Body of pancreas (tissue), 4 donors: ENCODE measurements at regions not wholly inside any gene's neighbourhood (a gene's known extent, or its start where the extent isn't known, plus 50 kb on each side); places are given as distances from the start of the nearest gene placed in this dataset.

Experiments used
- ATAC-seq: fragments of 150-250 bp; one replicate; pipeline ENCODE4 v1.9.1; 2016
- DNase-seq, 4 donors: peaks; one replicate each; pipeline ENCODE4 v3.0.0-alpha.2; 2019
- H3K27ac ChIP-seq, 4 donors: fragments of 200-600 bp; sonication (generic); 1 replicate in 3 of 4; 2 replicates in 1 of 4; pipeline versions ENCODE4 v1.5.1 to v1.6.1; 2016 to 2019; ENCODE audit warnings: mild to moderate bottlenecking in 1 of 4, mixed read lengths in 1 of 4, moderate library complexity in 1 of 4
- H3K27me3 ChIP-seq, 2 donors: fragments of 200-600 bp; sonication (generic); one replicate each; pipeline ENCODE4 v1.6.0; 2016; ENCODE audit warnings: mild to moderate bottlenecking in 1 of 2
- H3K36me3 ChIP-seq, 2 donors: fragments of 200-600 bp; sonication (generic); replicated peaks in 1 of 2; 2 replicates each; pipeline ENCODE4 v1.5.1; 2016; ENCODE audit warnings: low read depth in 2 of 2; ENCODE audit not compliant: insufficient read depth in 1 of 2
- H3K4me1 ChIP-seq: fragments of 200-600 bp; sonication (generic); one replicate; pipeline ENCODE4 v1.6.0; 2016
- H3K4me3 ChIP-seq, 2 donors: fragments of 200-600 bp; sonication (generic); 1 replicate in 1 of 2; 2 replicates in 1 of 2; pipeline ENCODE4 v1.5.1; 2016 to 2019
- H3K9me3 ChIP-seq, 3 donors: fragments of 200-600 bp; sonication (generic); 1 replicate in 2 of 3; 2 replicates in 1 of 3; pipeline ENCODE4 v1.5.1; 2016
- POLR2A ChIP-seq, 3 donors: fragments of 450-650 bp; IDR thresholded peaks; one replicate each; pipeline ENCODE4 v1.6.1; 2016; ENCODE audit warnings: antibody characterized with exemption in 3 of 3, mild to moderate bottlenecking in 2 of 3
- WGBS, 2 donors: methylation state at CpG; one replicate each; pipeline ENCODE4 v1.1.5; 2017; 5-methylcytosine and 5-hydroxymethylcytosine counted together
- intact Hi-C: fragments of 100-400 bp; cut with DNase I; formaldehyde crosslinking; loops from one replicate; pipeline ENCODE4 v1.15.1; 2023
- TF ChIP-seq, protein P1 (sequence below), 7 experiments: fragments of 450-650 bp in 4 of 7; fragments of 200-600 bp in 3 of 7; sonication (generic) in 3 of 7; IDR thresholded peaks; one replicate each; pipeline ENCODE4 v1.5.1; 2016 to 2019; ENCODE audit warnings: antibody characterized with exemption in 7 of 7

DNA sequence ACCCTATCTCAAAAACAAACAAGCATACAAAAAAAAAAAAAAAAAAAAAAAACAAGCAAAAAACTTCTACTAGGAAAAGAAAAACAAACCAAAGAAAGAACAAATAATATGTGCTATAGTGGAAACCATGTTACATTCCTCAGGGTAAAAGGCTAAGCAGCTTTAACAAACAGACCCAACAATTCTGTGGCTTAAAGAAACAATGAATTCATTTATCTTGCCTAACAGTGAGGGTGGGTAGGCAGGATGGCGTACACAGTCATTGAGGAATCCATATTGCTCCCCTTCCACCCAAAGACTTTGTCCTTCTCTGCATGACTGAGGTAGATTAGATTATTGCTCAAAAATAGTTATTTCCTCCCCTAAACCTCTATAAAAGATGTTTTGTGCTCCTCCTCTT is 63.1 kb upstream of the ITGA6 start:
- Histone ChIP-seq H3K4me3 (no peak overlapping the region), H3K9me3 (no peaks in the 10 kb centered on the region), H3K27me3 (no peaks in the 10 kb centered on the region), H3K36me3 (no peaks in the 10 kb centered on the region), H3K4me1 (peaks cover 11% of the 10 kb centered on the region), H3K27ac (no peak overlapping the region)
- ATAC-seq (no peak), DNase-seq (no peak)
- TF ChIP-seq POLR2A (IDR thresholded peaks at IDR 0.05): no peak
- TF ChIP-seq, protein P1, sequence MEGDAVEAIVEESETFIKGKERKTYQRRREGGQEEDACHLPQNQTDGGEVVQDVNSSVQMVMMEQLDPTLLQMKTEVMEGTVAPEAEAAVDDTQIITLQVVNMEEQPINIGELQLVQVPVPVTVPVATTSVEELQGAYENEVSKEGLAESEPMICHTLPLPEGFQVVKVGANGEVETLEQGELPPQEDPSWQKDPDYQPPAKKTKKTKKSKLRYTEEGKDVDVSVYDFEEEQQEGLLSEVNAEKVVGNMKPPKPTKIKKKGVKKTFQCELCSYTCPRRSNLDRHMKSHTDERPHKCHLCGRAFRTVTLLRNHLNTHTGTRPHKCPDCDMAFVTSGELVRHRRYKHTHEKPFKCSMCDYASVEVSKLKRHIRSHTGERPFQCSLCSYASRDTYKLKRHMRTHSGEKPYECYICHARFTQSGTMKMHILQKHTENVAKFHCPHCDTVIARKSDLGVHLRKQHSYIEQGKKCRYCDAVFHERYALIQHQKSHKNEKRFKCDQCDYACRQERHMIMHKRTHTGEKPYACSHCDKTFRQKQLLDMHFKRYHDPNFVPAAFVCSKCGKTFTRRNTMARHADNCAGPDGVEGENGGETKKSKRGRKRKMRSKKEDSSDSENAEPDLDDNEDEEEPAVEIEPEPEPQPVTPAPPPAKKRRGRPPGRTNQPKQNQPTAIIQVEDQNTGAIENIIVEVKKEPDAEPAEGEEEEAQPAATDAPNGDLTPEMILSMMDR (IDR thresholded peaks at IDR 0.05): no peak
- 85 to 91% methylated on average over 1 of the region's 1 CpG for WGBS, 2 donors
- intact Hi-C loops: no loop called here

DNA sequence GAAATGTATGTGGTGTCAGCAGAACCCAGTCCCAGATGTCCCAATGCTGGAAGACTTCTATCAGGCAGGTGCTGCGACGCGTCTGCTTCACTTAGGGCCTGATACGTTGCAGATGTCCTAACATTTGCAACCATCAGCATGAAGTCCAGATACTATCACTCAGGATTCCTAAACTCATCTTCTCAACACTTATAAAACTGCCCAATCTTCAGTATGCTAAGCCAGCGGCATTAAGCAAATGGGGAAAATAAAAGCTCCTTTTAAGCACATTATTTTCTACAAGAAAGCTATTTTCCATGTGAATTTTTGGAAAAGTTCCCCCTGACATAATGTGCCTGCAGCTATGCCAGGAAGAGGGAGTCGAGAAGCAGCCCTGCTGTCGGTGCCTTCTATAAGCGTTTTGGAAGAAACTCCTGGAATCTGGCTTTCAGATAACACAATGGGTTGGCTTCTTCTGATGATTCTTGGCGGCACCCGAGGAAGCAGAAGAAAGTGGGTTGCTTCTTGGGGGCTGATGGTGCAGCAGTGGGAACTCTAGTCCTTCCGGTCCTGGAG is 60.7 kb upstream of the ITGA6 start:
- Histone ChIP-seq H3K4me1 (peaks cover 11% of the 10 kb centered on the region), H3K27me3 (no peaks in the 10 kb centered on the region), H3K36me3 (no peaks in the 10 kb centered on the region), H3K4me3 (no peak overlapping the region), H3K9me3 (no peaks in the 10 kb centered on the region), H3K27ac (no peak overlapping the region)
- no peak for DNase-seq
- 87 to 90% methylated on average over 11 of the region's 11 CpGs for WGBS, 2 donors
- TF ChIP-seq, protein P1 (IDR thresholded peaks at IDR 0.05): no peak
- no peak for TF ChIP-seq POLR2A (IDR thresholded peaks at IDR 0.05)
- intact Hi-C loops: no loop called here
- ATAC-seq: no peak

DNA sequence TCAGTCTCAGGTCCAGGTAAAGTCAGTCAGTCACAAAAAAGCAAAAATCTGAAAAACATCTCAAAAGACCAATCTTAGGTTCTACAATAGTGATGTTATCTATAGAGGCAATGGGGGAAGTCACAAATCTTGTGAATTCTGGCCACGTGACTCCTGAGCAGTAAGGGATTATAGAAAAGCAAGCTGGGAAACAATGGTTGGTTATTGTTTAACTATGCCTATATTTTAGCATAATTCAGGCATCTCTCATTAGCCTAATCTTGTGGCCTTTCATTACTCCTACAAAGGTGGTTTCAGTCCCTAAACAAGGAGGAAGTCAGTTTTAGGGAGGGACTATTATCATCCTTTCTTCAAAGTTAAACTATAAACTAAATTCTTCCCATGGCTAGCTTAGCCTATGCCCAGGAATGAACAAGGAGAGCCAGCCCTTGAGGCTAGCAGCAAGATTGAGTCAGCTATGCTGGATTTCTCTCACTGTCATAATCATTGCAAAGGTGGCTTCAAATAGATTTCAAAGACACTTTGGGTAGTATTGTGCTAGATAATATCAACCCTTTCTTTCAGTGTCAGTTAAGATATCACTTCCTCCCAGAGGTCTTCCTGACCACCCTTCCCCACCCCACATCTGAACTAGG is 56.4 kb upstream of the ITGA6 start:
- Histone ChIP-seq H3K4me3 (no peak overlapping the region), H3K4me1 (peaks cover 30% of the 10 kb centered on the region), H3K36me3 (no peaks in the 10 kb centered on the region), H3K9me3 (no peaks in the 10 kb centered on the region), H3K27me3 (no peaks in the 10 kb centered on the region), H3K27ac (no peak overlapping the region)
- ATAC-seq (no peak), DNase-seq (no peak)
- intact Hi-C loops: no loop called here
- 60 to 95% methylated on average over 1 of the region's 1 CpG for WGBS, 2 donors
- TF ChIP-seq, protein P1 (IDR thresholded peaks at IDR 0.05): no peak
- TF ChIP-seq POLR2A (IDR thresholded peaks at IDR 0.05): no peak

DNA sequence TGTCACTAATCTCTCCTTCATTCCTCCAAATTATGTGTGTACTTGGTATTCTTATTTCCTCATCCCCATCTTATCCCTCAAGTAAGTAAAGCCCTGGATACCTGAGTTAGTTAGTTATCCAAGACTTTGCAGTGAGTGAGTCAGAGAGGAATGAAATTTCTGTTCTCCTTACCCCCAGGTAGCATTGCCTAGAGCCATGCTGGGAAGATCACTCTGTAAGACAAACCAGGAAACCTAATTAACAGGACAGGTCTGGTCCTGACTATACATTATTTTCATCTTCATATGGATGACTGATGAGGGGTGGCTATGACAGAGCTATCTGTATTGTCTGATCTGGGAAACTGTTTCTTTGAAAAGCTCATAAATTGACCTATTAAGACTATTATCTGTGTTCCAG is 55.0 kb upstream of the ITGA6 start:
- DNase-seq (no peak), ATAC-seq (no peak)
- H3K27ac ChIP-seq: no peak overlapping the region
- H3K9me3 ChIP-seq: no peaks in the 10 kb centered on the region
- intact Hi-C loops: no loop called here
- H3K4me3 ChIP-seq: no peak overlapping the region
- peaks cover 45% of the 10 kb centered on the region for H3K4me1 ChIP-seq
- no peaks in the 10 kb centered on the region for H3K36me3 ChIP-seq
- no peak for TF ChIP-seq POLR2A (IDR thresholded peaks at IDR 0.05)
- TF ChIP-seq, protein P1 (IDR thresholded peaks at IDR 0.05): no peak
- no peaks in the 10 kb centered on the region for H3K27me3 ChIP-seq

DNA sequence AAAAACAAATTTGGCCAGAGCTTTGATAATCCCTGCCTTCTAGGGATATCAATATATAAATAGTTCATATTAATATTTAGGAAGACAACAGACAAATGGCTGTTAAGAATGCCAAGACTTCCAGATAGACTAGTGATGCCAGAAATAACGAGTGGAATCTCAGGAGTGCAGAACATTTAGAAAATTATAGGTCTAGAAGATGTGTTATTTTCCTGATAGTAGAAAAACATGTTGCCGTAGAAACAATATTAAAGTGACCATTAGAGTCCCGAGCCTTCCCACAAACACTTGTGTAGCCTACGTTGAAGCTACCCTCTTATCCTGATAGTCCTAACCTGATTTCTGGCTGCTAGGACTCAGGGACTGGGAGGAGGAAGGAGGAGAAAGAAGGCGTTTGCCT is 54.3 kb upstream of the ITGA6 start:
- Histone ChIP-seq H3K36me3 (no peaks in the 10 kb centered on the region), H3K27ac (no peak overlapping the region), H3K4me1 (peaks cover 47% of the 10 kb centered on the region), H3K27me3 (no peaks in the 10 kb centered on the region), H3K4me3 (no peak overlapping the region), H3K9me3 (no peaks in the 10 kb centered on the region)
- no peak for TF ChIP-seq POLR2A (IDR thresholded peaks at IDR 0.05)
- TF ChIP-seq, protein P1 (IDR thresholded peaks at IDR 0.05): no peak
- ATAC-seq (no peak), DNase-seq (no peak)
- intact Hi-C loops: no loop called here
- whole genome bisulfite sequencing, 2 donors: 64 to 67% methylated on average over 5 of the region's 5 CpGs
